ENCODE measurements at regions not wholly inside any gene's neighbourhood (a gene's known extent, or its start where the extent isn't known, plus 50 kb on each side); places are given as distances from the start of the nearest gene placed in this dataset.

- TF ChIP-seq, protein P1, sequence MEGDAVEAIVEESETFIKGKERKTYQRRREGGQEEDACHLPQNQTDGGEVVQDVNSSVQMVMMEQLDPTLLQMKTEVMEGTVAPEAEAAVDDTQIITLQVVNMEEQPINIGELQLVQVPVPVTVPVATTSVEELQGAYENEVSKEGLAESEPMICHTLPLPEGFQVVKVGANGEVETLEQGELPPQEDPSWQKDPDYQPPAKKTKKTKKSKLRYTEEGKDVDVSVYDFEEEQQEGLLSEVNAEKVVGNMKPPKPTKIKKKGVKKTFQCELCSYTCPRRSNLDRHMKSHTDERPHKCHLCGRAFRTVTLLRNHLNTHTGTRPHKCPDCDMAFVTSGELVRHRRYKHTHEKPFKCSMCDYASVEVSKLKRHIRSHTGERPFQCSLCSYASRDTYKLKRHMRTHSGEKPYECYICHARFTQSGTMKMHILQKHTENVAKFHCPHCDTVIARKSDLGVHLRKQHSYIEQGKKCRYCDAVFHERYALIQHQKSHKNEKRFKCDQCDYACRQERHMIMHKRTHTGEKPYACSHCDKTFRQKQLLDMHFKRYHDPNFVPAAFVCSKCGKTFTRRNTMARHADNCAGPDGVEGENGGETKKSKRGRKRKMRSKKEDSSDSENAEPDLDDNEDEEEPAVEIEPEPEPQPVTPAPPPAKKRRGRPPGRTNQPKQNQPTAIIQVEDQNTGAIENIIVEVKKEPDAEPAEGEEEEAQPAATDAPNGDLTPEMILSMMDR (IDR thresholded peaks at IDR 0.05), result no peak
- TF ChIP-seq POLR2A (IDR thresholded peaks at IDR 0.05), result no peak
These were observed 101.8 kb upstream of the RET start for GRCh38 chr10:42975005-42975493.

Measured in lower leg skin (tissue), 3 donors.